ENCODE measurements at regions not wholly inside any gene's neighbourhood (a gene's known extent, or its start where the extent isn't known, plus 50 kb on each side); places are given as distances from the start of the nearest gene placed in this dataset.

DNA sequence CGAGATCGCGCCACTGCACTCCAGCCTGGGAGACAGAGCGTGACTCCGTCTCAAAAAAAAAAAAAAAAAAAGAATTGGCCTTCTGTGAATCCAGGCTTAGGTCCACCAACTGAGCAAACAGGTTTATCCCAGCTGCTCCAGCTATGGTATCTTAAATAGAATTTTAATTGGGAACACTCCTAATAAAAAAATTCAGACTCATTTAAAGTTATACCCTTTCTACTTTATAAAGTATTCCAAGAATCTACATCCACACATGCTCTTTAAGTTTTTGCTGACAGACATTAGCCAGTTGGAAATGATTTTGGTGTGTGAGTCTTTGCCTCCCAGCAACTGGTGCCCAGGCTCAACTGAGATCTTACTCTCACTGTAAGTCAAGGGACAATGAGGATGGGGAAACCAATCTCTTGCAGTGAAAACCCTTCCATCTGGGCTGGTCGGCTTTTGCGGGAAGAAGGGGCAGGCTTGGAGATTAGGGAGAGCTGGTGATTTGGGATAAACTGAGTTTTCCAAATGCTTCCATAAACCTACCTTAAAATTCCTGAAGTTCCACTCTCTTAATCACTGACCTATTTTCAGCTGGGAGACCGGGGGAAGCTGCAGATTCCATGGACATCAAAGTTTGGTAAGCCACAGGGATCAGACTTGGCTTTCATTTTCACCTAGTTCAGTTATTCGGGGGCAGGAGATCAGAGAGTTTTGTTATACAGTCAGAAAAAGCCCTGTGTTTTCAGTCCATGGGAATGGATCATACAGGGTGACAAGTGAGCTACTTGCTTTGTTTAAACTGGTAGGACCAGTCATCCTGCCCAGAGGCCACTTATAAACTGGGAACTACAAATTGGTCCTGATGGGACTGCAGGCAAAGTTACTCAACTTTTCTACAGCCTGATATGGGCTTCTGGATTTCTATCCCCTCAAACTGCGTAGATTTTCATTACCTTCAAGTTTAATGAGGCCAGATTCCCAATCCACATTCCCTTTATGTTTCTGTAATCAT lies 89.3 kb upstream of the ZNF746 start:
- TF ChIP-seq, protein P1, sequence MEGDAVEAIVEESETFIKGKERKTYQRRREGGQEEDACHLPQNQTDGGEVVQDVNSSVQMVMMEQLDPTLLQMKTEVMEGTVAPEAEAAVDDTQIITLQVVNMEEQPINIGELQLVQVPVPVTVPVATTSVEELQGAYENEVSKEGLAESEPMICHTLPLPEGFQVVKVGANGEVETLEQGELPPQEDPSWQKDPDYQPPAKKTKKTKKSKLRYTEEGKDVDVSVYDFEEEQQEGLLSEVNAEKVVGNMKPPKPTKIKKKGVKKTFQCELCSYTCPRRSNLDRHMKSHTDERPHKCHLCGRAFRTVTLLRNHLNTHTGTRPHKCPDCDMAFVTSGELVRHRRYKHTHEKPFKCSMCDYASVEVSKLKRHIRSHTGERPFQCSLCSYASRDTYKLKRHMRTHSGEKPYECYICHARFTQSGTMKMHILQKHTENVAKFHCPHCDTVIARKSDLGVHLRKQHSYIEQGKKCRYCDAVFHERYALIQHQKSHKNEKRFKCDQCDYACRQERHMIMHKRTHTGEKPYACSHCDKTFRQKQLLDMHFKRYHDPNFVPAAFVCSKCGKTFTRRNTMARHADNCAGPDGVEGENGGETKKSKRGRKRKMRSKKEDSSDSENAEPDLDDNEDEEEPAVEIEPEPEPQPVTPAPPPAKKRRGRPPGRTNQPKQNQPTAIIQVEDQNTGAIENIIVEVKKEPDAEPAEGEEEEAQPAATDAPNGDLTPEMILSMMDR (IDR thresholded peaks at IDR 0.05 in 4 of 5, conservative IDR thresholded peaks at IDR 0.05 in 1 of 5): no peak
- no peak for TF ChIP-seq POLR2A (IDR thresholded peaks at IDR 0.05)

Measured in gastrocnemius medialis (tissue), 4 donors.